Heart left ventricle (tissue), 13 donors: ENCODE measurements at regions not wholly inside any gene's neighbourhood (a gene's known extent, or its start where the extent isn't known, plus 50 kb on each side); places are given as distances from the start of the nearest gene placed in this dataset.

ENCODE experiments used
- CTCF ChIP-seq, 12 donors: fragments of 200-600 bp; sonication (generic) in 4 of 12; IDR thresholded peaks; one replicate each; pipeline versions ENCODE4 v1.5.0 to v1.8.0; 2018 to 2022; ENCODE audit warnings: antibody characterized with exemption in 12 of 12, mild to moderate bottlenecking in 5 of 12
- POLR2A ChIP-seq, 2 donors: fragments of 450-650 bp; IDR thresholded peaks; one replicate each; pipeline ENCODE4 v1.6.1; 2017; ENCODE audit warnings: antibody characterized with exemption in 2 of 2, mild to moderate bottlenecking in 2 of 2, moderate library complexity in 2 of 2
- donor health status: ischemic (EF 13 %, LVEDD 7.1; RV severe dilation, severe dysfunction).
- donor health status: DM: no; HTN: yes; CAD: no.
- donor health status: DM: no; HTN: no; CAD: no.
- donor health status: ischemic (EF 25% LVEDD 6.9; RV normal size, moderate dysfunction).
- donor health status: ischemic (EF 25% LVEDD 5.7; RV mildly dilated, moderate dysfunction).
- donor health status: ischemic (EF 35%, LVEDD 5.7; RV mildly dilated, moderate dysfunction).
- donor health status: nonischemic (EF 11% LVEDD 7.7; RV severe dilation, severe dysfunction).
- donor health status: DM: yes; HTN: yes; CAD: no.
- donor health status: PGD.
- donor health status: ischemic (EF 29% LVEDD 5.4; RV normal size, mild dysfunction).
- donor health status: nonischemic (EF 23%, LVEDD 6.1; RV moderate dilation, normal function).

GRCh38 chr16:86066811-86067210 is 167.8 kb downstream of the IRF8 start:
- no peak for TF ChIP-seq CTCF (IDR thresholded peaks at IDR 0.05)
- TF ChIP-seq POLR2A (IDR thresholded peaks at IDR 0.05), result no peak
